ENCODE measurements at regions not wholly inside any gene's neighbourhood (a gene's known extent, or its start where the extent isn't known, plus 50 kb on each side); places are given as distances from the start of the nearest gene placed in this dataset.

DNA sequence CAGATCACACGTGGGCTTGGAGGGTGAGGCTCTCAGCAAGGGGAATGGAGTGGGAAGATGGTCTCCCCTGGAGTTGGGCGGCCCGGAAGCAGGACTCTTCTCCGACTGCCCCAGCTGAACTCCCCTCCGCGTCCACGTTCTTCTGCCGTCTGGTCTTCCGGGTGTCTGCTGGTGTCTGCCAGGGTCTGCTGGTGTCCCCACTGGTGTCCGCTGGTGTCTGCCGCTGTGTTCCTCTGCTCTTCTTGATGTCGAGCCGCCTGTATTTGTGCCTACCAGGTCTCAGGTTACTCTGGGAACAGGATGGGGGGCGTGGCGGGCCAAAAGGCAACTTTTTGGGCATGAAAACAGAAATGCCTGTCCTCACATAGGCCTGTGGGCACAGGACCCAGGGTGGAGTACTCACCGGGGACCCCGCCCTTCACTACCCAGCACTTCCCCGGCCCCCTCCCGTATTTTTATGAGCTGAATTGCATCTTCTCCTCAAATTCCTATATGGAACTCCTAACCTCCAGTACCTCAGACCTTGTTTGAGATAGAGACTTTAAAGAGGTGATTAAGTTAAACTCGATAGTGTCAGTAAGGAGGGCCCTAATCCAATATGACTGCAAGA lies 675.4 kb downstream of the SEMA5A start:
- no peak for DNase-seq

DNA sequence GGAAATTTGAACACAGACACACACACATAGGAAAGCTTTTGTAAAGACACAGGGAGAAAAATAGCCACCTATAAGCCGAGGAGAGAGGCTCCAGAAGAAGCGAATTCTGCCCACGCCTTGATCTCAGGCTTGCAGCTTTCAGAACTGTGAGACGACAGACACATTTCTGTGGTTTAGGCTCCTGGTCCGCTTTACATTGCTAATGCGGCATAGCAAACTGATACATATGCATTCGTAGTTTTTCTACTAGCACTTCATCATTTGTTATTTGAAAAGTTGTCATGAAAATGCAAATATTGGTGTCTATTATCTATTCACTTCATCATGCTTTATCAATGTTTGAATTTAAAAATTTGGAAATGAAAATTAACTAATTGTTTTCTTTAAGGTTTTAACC lies 674.9 kb downstream of the SEMA5A start:
- DNase-seq: peak; percentile 48

DNA sequence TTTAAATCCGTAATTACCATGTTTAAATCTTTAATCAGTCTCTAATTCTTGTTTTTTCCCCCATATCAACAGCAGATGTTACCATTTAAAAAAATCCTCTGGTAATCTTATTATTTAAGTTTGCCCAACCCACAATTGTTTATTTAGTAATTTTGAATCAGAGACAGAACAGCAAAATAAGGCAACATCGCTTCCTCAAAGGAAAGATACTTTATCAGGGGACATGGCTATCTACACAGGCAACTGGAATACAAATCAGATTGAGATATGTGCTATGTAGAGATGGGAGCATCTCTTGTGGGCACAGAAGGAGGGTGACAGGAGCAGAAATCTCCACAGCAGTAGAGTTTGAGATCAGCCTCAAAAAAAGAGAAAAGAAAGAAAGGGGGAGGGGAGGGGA lies 674.4 kb downstream of the SEMA5A start:
- DNase-seq: no peak

DNA sequence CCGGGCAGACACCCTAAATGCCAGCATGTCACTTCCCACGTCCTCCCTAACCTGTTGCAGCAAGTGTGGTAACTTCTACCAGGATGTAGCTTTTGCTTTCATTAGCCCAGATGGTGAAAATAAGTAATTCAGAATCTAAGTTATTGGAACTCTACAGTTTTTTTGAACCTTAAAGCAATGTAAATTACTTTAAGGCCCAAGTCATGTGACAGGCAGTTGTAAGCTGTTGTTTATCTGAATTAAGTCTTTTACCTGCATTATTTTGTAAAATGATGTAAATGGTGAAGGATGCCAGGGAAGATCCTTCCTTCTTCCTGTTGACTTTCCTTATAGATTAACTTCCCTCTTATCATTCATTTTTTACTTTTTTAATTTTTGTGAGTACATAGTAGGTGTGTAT lies 670.2 kb downstream of the SEMA5A start:
- no peak for DNase-seq

DNA sequence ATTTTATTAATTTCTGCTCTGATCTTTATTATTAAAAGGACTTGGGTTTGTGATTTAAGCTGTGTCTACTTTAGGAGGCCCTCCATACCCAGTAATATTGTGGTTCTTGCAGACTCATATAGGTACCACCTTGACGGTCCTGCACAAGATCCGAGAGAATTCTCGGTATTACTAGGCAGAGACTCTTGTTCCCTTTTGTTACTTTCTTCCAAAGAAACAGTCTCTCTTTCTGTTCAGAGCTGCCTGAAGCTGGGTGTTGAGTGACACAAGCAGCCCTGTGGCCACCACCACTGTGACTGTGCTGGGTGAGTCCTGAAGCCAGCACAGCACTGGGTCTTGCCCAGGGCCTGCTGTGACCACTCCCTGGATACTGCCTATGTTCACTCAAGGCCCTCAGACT lies 666.6 kb downstream of the SEMA5A start:
- DNase-seq: no peak

DNA sequence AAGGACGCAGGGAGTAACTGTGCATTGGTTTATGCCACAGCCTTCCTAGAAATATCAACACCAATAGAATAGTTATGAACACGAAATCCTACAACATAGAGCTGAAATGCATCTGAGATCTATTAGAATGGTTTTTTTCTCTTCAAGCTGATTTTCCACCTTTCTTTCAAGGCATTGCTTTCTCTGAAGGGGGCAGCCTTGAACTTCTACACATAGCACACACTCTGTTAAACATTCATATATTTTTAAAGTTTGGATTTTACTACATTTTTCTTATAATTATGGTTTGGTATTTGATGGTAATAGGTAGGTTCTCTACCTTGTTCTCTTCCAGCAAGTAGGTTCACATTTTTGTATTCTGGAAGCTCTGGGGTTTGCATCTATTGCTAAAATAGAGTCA lies 661.8 kb downstream of the SEMA5A start:
- DNase-seq: no peak

- no peak for DNase-seq
Measured at GRCh38 chr5:8892926-8893325, 652.9 kb downstream of the SEMA5A start.

- DNase-seq: no peak
Measured at GRCh38 chr5:8894031-8894430, 651.8 kb downstream of the SEMA5A start.

DNA sequence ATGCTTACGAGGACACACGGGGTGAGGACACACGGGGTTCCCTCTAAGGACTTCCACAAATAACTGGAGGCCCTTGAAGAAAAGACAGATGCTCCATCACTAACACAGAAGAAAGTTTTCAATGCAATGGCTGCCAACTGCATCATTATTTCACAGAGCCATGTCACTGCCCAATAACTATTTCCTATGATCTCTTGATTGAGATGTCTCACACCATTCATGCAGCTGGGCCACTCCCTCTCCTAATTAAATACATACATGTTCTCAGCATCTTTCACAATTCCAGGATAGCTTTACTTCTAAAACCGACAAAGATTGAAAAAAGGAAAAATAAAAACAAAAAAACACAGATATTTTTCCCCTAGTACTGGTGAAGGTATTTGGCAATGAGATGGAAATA lies 650.8 kb downstream of the SEMA5A start:
- DNase-seq: no peak

DNA sequence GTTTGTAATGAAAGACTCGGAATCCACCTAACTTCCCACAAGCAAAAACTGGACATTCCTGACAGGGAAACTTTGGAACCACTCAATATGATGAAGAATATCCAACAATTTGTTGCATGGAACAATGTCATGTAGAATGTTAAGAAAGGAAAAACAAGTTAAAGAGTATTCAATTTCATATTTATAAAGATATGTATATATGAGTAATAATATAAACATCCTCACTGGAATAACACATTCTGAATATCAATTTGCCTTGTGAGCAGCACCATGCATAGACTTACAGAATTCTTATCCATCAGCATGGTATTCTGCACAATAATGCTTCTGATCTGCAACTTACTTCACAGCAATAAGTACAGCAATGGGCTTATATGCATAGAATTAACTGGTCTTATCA lies 650.3 kb downstream of the SEMA5A start:
- no peak for DNase-seq

DNA sequence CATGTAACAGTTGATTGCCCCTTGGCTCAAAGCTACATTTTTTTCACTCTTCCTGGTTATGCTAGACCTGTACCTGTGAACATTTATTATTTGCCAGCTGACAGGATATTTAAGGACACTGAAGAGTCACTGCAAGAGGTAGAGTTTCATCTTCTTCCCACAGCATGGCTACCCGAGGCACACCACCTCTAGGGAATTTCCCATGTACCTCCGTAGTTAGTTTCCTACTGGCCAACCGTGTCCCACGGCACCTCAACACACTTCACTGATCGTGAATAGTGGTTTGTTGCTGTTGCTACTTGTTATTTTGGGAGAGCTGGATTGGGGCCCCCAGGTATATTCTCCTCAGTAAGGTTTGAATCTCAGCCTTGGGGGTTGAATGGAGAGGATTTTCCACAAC lies 648.6 kb downstream of the SEMA5A start:
- no peak for DNase-seq

GRCh38 chr5:8905021-8905420 lies 640.9 kb downstream of the SEMA5A start:
- DNase-seq: peak; percentile 62

GRCh38 chr5:8906303-8906967 lies 639.4 kb downstream of the SEMA5A start:
- DNase-seq: peak; percentile 60

- peak; percentile 88 for DNase-seq
Measured at GRCh38 chr5:8907168-8907868, 638.6 kb downstream of the SEMA5A start.

- peak; percentile 51 for DNase-seq
Measured at GRCh38 chr5:8908055-8908683, 637.7 kb downstream of the SEMA5A start.

DNA sequence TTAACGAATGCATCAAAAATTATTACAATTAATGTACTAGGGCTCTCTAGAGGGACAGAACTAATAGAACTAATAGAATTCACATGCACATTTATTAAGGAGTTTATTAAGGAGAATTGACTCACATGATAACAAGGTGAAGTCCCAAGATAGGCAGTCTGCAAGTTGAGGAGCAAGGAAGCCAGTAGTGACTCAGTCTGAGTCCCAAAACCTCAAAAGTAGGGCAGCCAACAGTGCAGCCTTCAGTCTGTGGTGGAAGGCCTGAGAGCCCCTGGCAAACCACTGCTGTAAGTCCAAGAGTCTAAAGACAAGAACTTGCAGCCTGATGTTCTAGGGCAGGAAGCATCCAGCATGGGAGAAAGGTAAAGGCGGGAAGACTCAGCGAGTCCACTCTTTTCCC lies 633.8 kb downstream of the SEMA5A start:
- peak; percentile 51 for DNase-seq

DNA sequence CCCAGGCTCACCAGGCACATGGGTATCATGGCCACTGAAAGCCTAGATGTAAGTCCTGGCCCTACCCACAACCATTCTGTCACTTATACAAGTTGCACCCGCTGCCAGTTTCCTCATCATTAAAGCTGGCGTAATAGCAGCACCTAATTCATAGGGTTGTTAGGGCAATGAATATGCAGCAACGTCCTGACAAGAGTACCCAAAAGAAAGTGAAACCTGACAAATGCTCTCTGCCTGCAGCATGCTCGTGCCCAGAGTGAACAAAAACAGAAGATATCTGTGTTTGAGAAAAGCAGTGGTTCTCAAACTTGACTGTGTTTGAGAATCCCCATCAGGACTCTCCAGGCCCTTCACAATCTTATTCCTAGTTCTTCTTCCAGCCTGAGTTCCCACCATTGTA lies 632.4 kb downstream of the SEMA5A start:
- no peak for DNase-seq

GRCh38 chr5:8919096-8919495 lies 626.8 kb downstream of the SEMA5A start:
- DNase-seq: peak; percentile 7

DNA sequence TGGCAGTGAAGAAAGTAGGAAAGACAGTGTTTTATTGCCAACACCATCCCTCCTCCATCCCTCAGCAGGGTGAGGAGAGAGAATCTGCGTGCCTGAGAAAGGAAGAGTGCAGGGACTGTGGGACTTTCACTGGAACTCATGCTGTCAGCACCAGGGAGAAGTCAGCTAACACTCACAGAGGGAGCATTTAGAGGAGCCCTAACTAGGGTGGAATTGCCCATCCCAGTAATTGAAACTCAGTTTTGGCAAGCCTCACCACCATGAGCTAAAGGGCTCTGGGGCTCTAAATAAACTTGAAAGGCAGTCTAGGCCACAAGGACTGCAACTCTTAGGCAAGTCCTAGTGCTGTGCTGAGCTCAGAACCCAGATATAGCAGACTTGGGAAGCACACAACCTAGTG lies 622.3 kb downstream of the SEMA5A start:
- no peak for DNase-seq

- no peak for DNase-seq
Measured at GRCh38 chr5:8924054-8924793, 621.7 kb downstream of the SEMA5A start.

DNA sequence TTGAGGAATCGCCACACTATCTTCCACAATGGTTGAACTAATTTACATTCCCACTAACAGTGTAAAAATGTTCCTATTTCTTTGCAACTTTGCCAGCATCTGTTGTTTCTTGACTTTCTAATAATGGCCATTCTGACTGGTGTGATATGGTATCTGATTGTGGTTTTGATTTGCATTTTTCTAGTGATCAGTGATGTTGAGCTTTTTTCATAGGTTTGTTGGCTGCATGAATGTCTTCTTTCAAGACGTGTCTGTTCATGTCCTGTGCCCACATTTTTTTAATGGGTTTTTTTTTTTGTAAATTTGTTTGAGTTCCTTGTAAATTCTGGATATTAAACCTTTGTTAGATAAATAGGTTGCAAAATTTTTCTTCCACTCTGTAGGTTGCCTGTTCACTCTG lies 615.9 kb downstream of the SEMA5A start:
- DNase-seq: no peak

- DNase-seq: no peak
Measured at GRCh38 chr5:8934455-8934854, 611.4 kb downstream of the SEMA5A start.

- DNase-seq: no peak
Measured at GRCh38 chr5:8940934-8941333, 604.9 kb downstream of the SEMA5A start.
